Lung (tissue), 11 donors: ENCODE measurements at regions not wholly inside any gene's neighbourhood (a gene's known extent, or its start where the extent isn't known, plus 50 kb on each side); places are given as distances from the start of the nearest gene placed in this dataset.

Experiments used
- ATAC-seq: fragments of 200-7000 bp; cut with Tn5 transposase; one replicate; pipeline ENCODE4 v1.9.1; 2020; ENCODE audit warnings: moderate number of reproducible peaks; ENCODE audit not compliant: insufficient read depth, low FRiP score
- DNase-seq, 3 donors: peaks; one replicate each; pipeline ENCODE4 v3.0.0-alpha.2; 2013 to 2017
- H3K27ac ChIP-seq, 2 donors: one replicate each; pipeline ENCODE4 v1.5.1; 2013; ENCODE audit warnings: mild to moderate bottlenecking in 2 of 2, moderate library complexity in 2 of 2, control low read depth in 1 of 2, inconsistent platforms in 1 of 2, low read depth in 1 of 2, low read length in 1 of 2
- H3K27me3 ChIP-seq, 3 donors: one replicate each; pipeline ENCODE4 v1.5.1; 2013; ENCODE audit warnings: low read length in 2 of 3; ENCODE audit not compliant: control insufficient read depth in 3 of 3, insufficient read depth in 3 of 3
- H3K36me3 ChIP-seq, 4 donors: one replicate each; pipeline ENCODE4 v1.5.1; 2013; ENCODE audit warnings: low read length in 4 of 4, mild to moderate bottlenecking in 1 of 4, moderate library complexity in 1 of 4; ENCODE audit not compliant: control insufficient read depth in 4 of 4, insufficient read depth in 4 of 4
- H3K4me1 ChIP-seq, 5 donors: one replicate each; pipeline ENCODE4 v1.5.1; 2013; ENCODE audit warnings: low read length in 5 of 5, mild to moderate bottlenecking in 2 of 5, moderate library complexity in 1 of 5; ENCODE audit not compliant: control insufficient read depth in 5 of 5, insufficient read depth in 5 of 5
- H3K4me3 ChIP-seq: one replicate; pipeline ENCODE4 v1.5.1; 2013; ENCODE audit warnings: mild to moderate bottlenecking, control low read depth, moderate library complexity
- H3K9ac ChIP-seq, 2 donors: one replicate each; pipeline ENCODE4 v1.5.1; 2013; ENCODE audit warnings: low read length in 2 of 2, control low read depth in 1 of 2; ENCODE audit not compliant: insufficient read depth in 1 of 2
- H3K9me3 ChIP-seq, 4 donors: one replicate each; pipeline ENCODE4 v1.5.1; 2013; ENCODE audit warnings: low read length in 3 of 4, mild to moderate bottlenecking in 1 of 4, moderate library complexity in 1 of 4; ENCODE audit not compliant: control insufficient read depth in 4 of 4, insufficient read depth in 3 of 4
- CTCF ChIP-seq: IDR thresholded peaks from 2 replicates; pipeline ENCODE4 v1.5.1; 2012; ENCODE audit warnings: mild to moderate bottlenecking; ENCODE audit errors: control extremely low read depth, extremely low read depth
- WGBS, 2 donors: extraction: QIAGEN DNeasy Blood & Tissue Kit; methylation state at CpG; one replicate each; pipeline ENCODE4 v1.1.7; 2013; 5-methylcytosine and 5-hydroxymethylcytosine counted together
- donor health status: control.
- donor health status: control.
- donor health status: Bipolar disorder and iron deficiency.
- donor health status: healthy.
- donor health status: DM: yes; HTN: yes; CAD: no.

GRCh38 chr4:12651876-12652275, 832.3 kb downstream of the RAB28 start:
- H3K9ac ChIP-seq = no peak overlapping the region
- no peaks in the 10 kb centered on the region for H3K27me3 ChIP-seq
- H3K9me3 ChIP-seq = peaks cover 0 to 7% (median 0%) of the 10 kb centered on the region in 4 donors
- no peak overlapping the region for H3K4me3 ChIP-seq
- 69 to 77% methylated on average over 3 of the region's 3 CpGs for WGBS, 2 donors
- H3K36me3 ChIP-seq = no peaks in the 10 kb centered on the region
- ATAC-seq (no peak), DNase-seq (no peak)
- H3K27ac ChIP-seq = no peak overlapping the region
- H3K4me1 ChIP-seq = no peaks in the 10 kb centered on the region
- no peak for TF ChIP-seq CTCF

- no peak for DNase-seq
- H3K27ac ChIP-seq = no peak overlapping the region
- H3K27me3 ChIP-seq = no peaks in the 10 kb centered on the region
- H3K9me3 ChIP-seq = peaks cover 0 to 3% (median 0%) of the 10 kb centered on the region in 4 donors
- no peaks in the 10 kb centered on the region for H3K36me3 ChIP-seq
- TF ChIP-seq CTCF = no peak
- no peak overlapping the region for H3K9ac ChIP-seq
- no peak overlapping the region for H3K4me3 ChIP-seq
- no peak for ATAC-seq
- no peaks in the 10 kb centered on the region for H3K4me1 ChIP-seq
These were observed 838.4 kb downstream of the RAB28 start for GRCh38 chr4:12645732-12646131.

- no peak overlapping the region for H3K4me3 ChIP-seq
- peaks cover 0 to 1% (median 0%) of the 10 kb centered on the region in 4 donors for H3K9me3 ChIP-seq
- 62 to 63% methylated on average over 1 of the region's 1 CpG for WGBS, 2 donors
- no peaks in the 10 kb centered on the region for H3K36me3 ChIP-seq
- no peaks in the 10 kb centered on the region for H3K27me3 ChIP-seq
- H3K27ac ChIP-seq = no peak overlapping the region
- DNase-seq (no peak), ATAC-seq (no peak)
- no peak overlapping the region for H3K9ac ChIP-seq
- H3K4me1 ChIP-seq = no peaks in the 10 kb centered on the region
- no peak for TF ChIP-seq CTCF
These were observed 839.9 kb downstream of the RAB28 start for GRCh38 chr4:12644261-12644660.

- ATAC-seq (no peak), DNase-seq (peak in 2 of 3 donors; percentile 8 to 16)
- Histone ChIP-seq H3K4me1 (no peaks in the 10 kb centered on the region), H3K27ac (no peak overlapping the region), H3K9ac (no peak overlapping the region), H3K4me3 (no peak overlapping the region), H3K27me3 (no peaks in the 10 kb centered on the region), H3K36me3 (no peaks in the 10 kb centered on the region), H3K9me3 (no peaks in the 10 kb centered on the region)
- no peak for TF ChIP-seq CTCF
- WGBS, 2 donors = 77 to 85% methylated on average over 5 of the region's 5 CpGs
These were observed 847.9 kb downstream of the RAB28 start for GRCh38 chr4:12636191-12636590.
